GM12878 (cell line): ENCODE measurements at regions not wholly inside any gene's neighbourhood (a gene's known extent, or its start where the extent isn't known, plus 50 kb on each side); places are given as distances from the start of the nearest gene placed in this dataset.

Experiments
- ATAC-seq: fragments of 200-7000 bp; cut with Tn5 transposase; 3 replicates; pipeline ENCODE4 v1.9.1; 2020; ENCODE audit warnings: mild to moderate bottlenecking, moderate library complexity
- BruUV-seq: library from RNA; stranded (reverse); fragments of 400-500 nt; replicated peaks from 2 replicates; lab custom pipeline; 2021; lab: Mats Ljungman, UMichigan
- CTCF ChIA-PET: fragments of 300-600 bp; sonication (Branson Sonifier 250); formaldehyde crosslinking; extraction: SDS; loops from one replicate; lab custom pipeline; 2021; ENCODE audit warnings: inconsistent platforms; lab: Yijun Ruan, JAX
- POLR2A ChIA-PET: fragments of 350-600 bp; formaldehyde crosslinking; extraction: SDS; loops from one replicate; lab custom pipeline; 2021; ENCODE audit warnings: inconsistent platforms; lab: Charles Lee
- RAD21 ChIA-PET: fragments of 300-600 bp; sonication (Branson Sonifier 250); formaldehyde crosslinking; loops from one replicate; lab custom pipeline; 2023; ENCODE audit warnings: antibody characterized with exemption; ENCODE audit not compliant: unreplicated experiment; lab: Charles Lee
- SMC1A ChIA-PET: fragments of 300-600 bp; sonication (Branson Sonifier 250); formaldehyde crosslinking; loops from one replicate; lab custom pipeline; 2023; ENCODE audit not compliant: unreplicated experiment, uncharacterized antibody; lab: Charles Lee
- DNase-seq: peaks from one replicate; pipeline ENCODE4 v3.0.0-alpha.2; 2011; ENCODE audit warnings: low read depth, low spot score
- FAIRE-seq: peaks from 3 replicates; lab custom pipeline; 2011; peaks lifted over from hg19 to GRCh38; lab: Jason Lieb, UNC
- H2AFZ ChIP-seq: 2 replicates; pipeline ENCODE4 v1.6.0; 2011; ENCODE audit warnings: low read depth, low read length, control low read depth; ENCODE audit not compliant: control insufficient read depth
- H3K27ac ChIP-seq: 2 replicates; pipeline ENCODE4 v1.5.1; 2011; ENCODE audit warnings: control low read depth; ENCODE audit not compliant: control insufficient read depth, insufficient read depth
- H3K27me3 ChIP-seq, 2 experiments: replicated peaks in 1 of 2; 2 replicates each; pipeline versions ENCODE4 v1.6.0 to v1.6.1; 2011; ENCODE audit warnings: low read length in 1 of 2; ENCODE audit not compliant: control insufficient read depth in 2 of 2, insufficient read depth in 2 of 2
- H3K36me3 ChIP-seq, 2 experiments: 2 replicates each; pipeline ENCODE4 v1.5.1; 2011; ENCODE audit warnings: low read length in 1 of 2; ENCODE audit not compliant: control insufficient read depth in 2 of 2, insufficient read depth in 2 of 2
- H3K4me1 ChIP-seq: 2 replicates; pipeline ENCODE4 v1.6.1; 2011; ENCODE audit warnings: mild to moderate bottlenecking, low read length, moderate library complexity, mixed read lengths; ENCODE audit not compliant: control insufficient read depth, insufficient read depth
- H3K4me2 ChIP-seq: 2 replicates; pipeline ENCODE4 v1.6.0; 2011; ENCODE audit warnings: control low read depth; ENCODE audit not compliant: control insufficient read depth, insufficient read depth
- H3K4me3 ChIP-seq: fragments of 200-600 bp; sonication (generic); 2 replicates; pipeline ENCODE4 v1.5.1; 2016
- H3K79me2 ChIP-seq: 2 replicates; pipeline ENCODE4 v1.6.0; 2011; ENCODE audit warnings: low read length; ENCODE audit not compliant: control insufficient read depth, insufficient read depth
- H3K9ac ChIP-seq: 2 replicates; pipeline ENCODE4 v1.8.0; 2011; ENCODE audit warnings: low read length, control low read depth, mixed read lengths; ENCODE audit not compliant: control insufficient read depth, insufficient read depth
- H3K9me3 ChIP-seq: replicated peaks from 3 replicates; pipeline ENCODE4 v1.5.1; 2011; ENCODE audit warnings: mild to moderate bottlenecking, low read length; ENCODE audit not compliant: control insufficient read depth, insufficient read depth
- H4K20me1 ChIP-seq: 2 replicates; pipeline ENCODE4 v1.6.0; 2011; ENCODE audit not compliant: control insufficient read depth, insufficient read depth
- CREM ChIP-seq: IDR thresholded peaks from 2 replicates; pipeline ENCODE4 v1.6.1; 2014; ENCODE audit warnings: antibody characterized with exemption, low read depth
- E2F4 ChIP-seq: IDR thresholded peaks from 2 replicates; pipeline ENCODE4 v1.6.1; 2012; ENCODE audit warnings: low read depth, low read length, improper control_type of control experiment
- IKZF2 ChIP-seq, 2 experiments: fragments of 450-650 bp; IDR thresholded peaks; 2 replicates each; pipeline ENCODE4 v1.6.1; 2017; ENCODE audit warnings: mild to moderate bottlenecking in 2 of 2, moderate library complexity in 2 of 2
- IRF5 ChIP-seq: fragments of 450-650 bp; IDR thresholded peaks from 2 replicates; pipeline ENCODE4 v1.6.1; 2017; ENCODE audit warnings: borderline replicate concordance
- KDM1A ChIP-seq: fragments of 200-600 bp; sonication (generic); IDR thresholded peaks from 2 replicates; pipeline ENCODE4 v1.6.1; 2016; ENCODE audit warnings: borderline replicate concordance
- MTA2 ChIP-seq: fragments of 450-650 bp; IDR thresholded peaks from 2 replicates; pipeline ENCODE4 v1.6.1; 2016; ENCODE audit warnings: low read depth, mild to moderate bottlenecking, moderate library complexity
- NFYB ChIP-seq: IDR thresholded peaks from 2 replicates; pipeline ENCODE4 v1.6.1; 2011; ENCODE audit warnings: low read depth, mild to moderate bottlenecking, low read length, improper control_type of control experiment, moderate library complexity; ENCODE audit not compliant: insufficient read depth
- NR2C1 ChIP-seq: fragments of 450-650 bp; IDR thresholded peaks from 2 replicates; pipeline ENCODE4 v1.6.1; 2017; ENCODE audit warnings: antibody characterized with exemption, mild to moderate bottlenecking, moderate library complexity
- POLR2A ChIP-seq: IDR thresholded peaks from 2 replicates; pipeline ENCODE4 v1.6.1; 2011; ENCODE audit warnings: low read depth, mild to moderate bottlenecking, low read length
- SIX5 ChIP-seq: IDR thresholded peaks from 2 replicates; pipeline ENCODE4 v1.6.1; 2011; ENCODE audit warnings: mild to moderate bottlenecking, low read depth, low read length, moderate library complexity; ENCODE audit not compliant: severe bottlenecking
- SMAD1 ChIP-seq: fragments of 450-650 bp; IDR thresholded peaks from 2 replicates; pipeline ENCODE4 v1.6.1; 2018; ENCODE audit warnings: mild to moderate bottlenecking, low read depth; ENCODE audit not compliant: partially characterized antibody
- SMC3 ChIP-seq: IDR thresholded peaks from 2 replicates; pipeline ENCODE4 v1.6.1; 2011; ENCODE audit warnings: low read length, improper control_type of control experiment, borderline replicate concordance
- SREBF2 ChIP-seq: IDR thresholded peaks from 2 replicates; pipeline ENCODE4 v1.6.1; 2012; ENCODE audit warnings: mild to moderate bottlenecking, low read length
- WRNIP1 ChIP-seq: IDR thresholded peaks from 2 replicates; pipeline ENCODE4 v1.6.1; 2011; ENCODE audit warnings: low read depth, low read length, improper control_type of control experiment, borderline replicate concordance
- ZBTB11 ChIP-seq: fragments of 450-650 bp; formaldehyde crosslinking; IDR thresholded peaks from 2 replicates; pipeline ENCODE4 v1.5.0; 2022; ENCODE audit warnings: mild to moderate bottlenecking, missing genetic modification characterization
- ZBTB33 ChIP-seq: fragments of 450-650 bp; IDR thresholded peaks from 2 replicates; pipeline ENCODE4 v1.6.1; 2017; ENCODE audit warnings: mild to moderate bottlenecking
- ZNF207 ChIP-seq: fragments of 450-650 bp; IDR thresholded peaks from 2 replicates; pipeline ENCODE4 v1.6.1; 2014; ENCODE audit warnings: antibody characterized with exemption, mild to moderate bottlenecking, borderline replicate concordance
- ZNF274 ChIP-seq: IDR thresholded peaks from one replicate; pipeline ENCODE4 v1.8.0; 2011; ENCODE audit not compliant: insufficient read length, insufficient read depth
- WGBS: methylation state at CpG from one replicate; pipeline ENCODE4 v1.1.6; 2016; ENCODE audit warnings: low lambda C conversion rate; ENCODE audit not compliant: insufficient replicate concordance, insufficient coverage; ENCODE audit errors: missing lambda C conversion rate; 5-methylcytosine and 5-hydroxymethylcytosine counted together
- in situ Hi-C: fragments of 300-500 bp; cut with MboI; formaldehyde crosslinking; loops from 9 replicates; pipeline ENCODE4 v1.14.3; 2018; ENCODE audit warnings: mixed read lengths
- intact Hi-C: fragments of 100-400 bp; cut with micrococcal nuclease; formaldehyde crosslinking; loops from one replicate; pipeline ENCODE4 v1.14.2; 2022; ENCODE audit not compliant: unreplicated experiment

- TF ChIP-seq NR2C1 (no peak), MTA2 (no peak), SMC3 (no peak), E2F4 (no peak), SIX5 (no peak), KDM1A (no peak), SMAD1 (no peak), ZBTB33 (no peak), ZBTB11 (CRISPR knock-in tag) (no peak), POLR2A (no peak), NFYB (no peak), SREBF2 (no peak), ZNF274 (no peak), IRF5 (no peak), IKZF2 (IDR thresholded peaks at IDR 0.05) (no peak), CREM (no peak), WRNIP1 (no peak), ZNF207 (no peak)
- Histone ChIP-seq H3K79me2 (no peaks in the 10 kb centered on the region), H3K27ac (no peak overlapping the region), H3K27me3 (peaks cover 0 to 3% of the 10 kb centered on the region in 2 experiments; a peak in 2 of 4 replicates), H3K9ac (no peak overlapping the region), H4K20me1 (no peaks in the 10 kb centered on the region), H3K4me1 (no peaks in the 10 kb centered on the region), H3K9me3 (no peaks in the 10 kb centered on the region), H3K4me3 (no peak overlapping the region), H3K4me2 (no peak overlapping the region), H3K36me3 (no peaks in the 10 kb centered on the region), H2AFZ (no peak overlapping the region)
- intact Hi-C loops, result no loop called here
- POLR2A ChIA-PET, result no interaction called here
- no peak for FAIRE-seq
- RAD21 ChIA-PET, result no interaction called here
- WGBS, result 47% methylated on average over 19 of the region's 19 CpGs
- CTCF ChIA-PET, result no interaction called here
- ATAC-seq, result no peak
- no peak for DNase-seq
- no TSS peak for BruUV-seq
- in situ Hi-C loops, result no loop called here
- SMC1A ChIA-PET, result no interaction called here
These were observed 205.8 kb downstream of the FNDC1 start for GRCh38 chr6:159375014-159375413.
